NCI-H2081 treated with DMSO at 0.1 percent for 48 hours (cell line): ENCODE measurements at regions not wholly inside any gene's neighbourhood (a gene's known extent, or its start where the extent isn't known, plus 50 kb on each side); places are given as distances from the start of the nearest gene placed in this dataset.

Source experiments
- DNase-seq: peaks from one replicate; lab custom pipeline; 2025; lab: John Stamatoyannopoulos, UW

GRCh38 chr5:88364991-88365390, 96.3 kb upstream of the TMEM161B start:
- DNase-seq = no peak

- no peak for DNase-seq
Measured at GRCh38 chr5:88355490-88356050, 86.9 kb upstream of the TMEM161B start.

DNA sequence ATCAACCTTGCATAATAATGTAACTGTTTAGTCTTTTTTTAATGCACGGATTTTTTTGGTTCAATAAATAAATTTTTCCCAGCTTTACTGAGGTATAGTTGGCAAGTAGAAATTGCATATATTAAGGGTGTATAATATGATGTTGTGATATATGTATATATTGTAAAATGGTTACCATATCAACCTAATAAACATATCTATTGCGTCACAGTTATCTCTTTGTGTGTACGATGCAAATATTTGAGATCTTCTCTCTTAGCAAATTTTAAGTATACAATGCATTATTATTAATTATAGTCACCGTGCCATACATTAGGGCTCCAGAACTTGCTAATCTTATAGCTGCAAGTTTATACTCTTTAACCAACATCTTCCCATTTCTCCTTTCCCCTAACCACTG, 57.2 kb upstream of the TMEM161B start:
- DNase-seq = no peak

DNA sequence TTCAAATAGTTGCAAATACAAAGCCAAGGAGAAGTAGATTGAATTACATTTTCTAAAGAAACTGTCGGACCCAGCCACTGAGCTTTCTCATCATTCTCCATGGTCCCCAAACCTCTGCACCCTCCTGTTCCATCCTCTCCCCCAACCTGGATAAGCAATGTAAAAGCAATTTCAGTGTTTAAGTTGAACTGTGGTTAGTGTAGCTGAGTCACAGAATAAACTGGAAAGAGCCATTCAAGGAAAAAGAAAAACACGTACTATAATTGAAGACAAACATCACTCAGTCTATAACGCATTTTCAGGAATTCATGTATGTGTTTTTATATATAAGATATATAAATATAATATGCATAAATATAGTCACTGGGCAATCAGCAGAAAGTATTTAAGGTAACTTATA, 54.1 kb upstream of the TMEM161B start:
- DNase-seq = no peak
